GM12892 (cell line): ENCODE measurements at regions not wholly inside any gene's neighbourhood (a gene's known extent, or its start where the extent isn't known, plus 50 kb on each side); places are given as distances from the start of the nearest gene placed in this dataset.

Experiments used
- POLR2A ChIP-seq: IDR thresholded peaks from 2 replicates; pipeline ENCODE4 v1.6.1; 2011; ENCODE audit warnings: low read depth, low read length, control low read depth
- POLR2AphosphoS5 ChIP-seq: IDR thresholded peaks from 2 replicates; pipeline ENCODE4 v1.6.1; 2011; ENCODE audit warnings: low read depth, low read length, control low read depth

DNA sequence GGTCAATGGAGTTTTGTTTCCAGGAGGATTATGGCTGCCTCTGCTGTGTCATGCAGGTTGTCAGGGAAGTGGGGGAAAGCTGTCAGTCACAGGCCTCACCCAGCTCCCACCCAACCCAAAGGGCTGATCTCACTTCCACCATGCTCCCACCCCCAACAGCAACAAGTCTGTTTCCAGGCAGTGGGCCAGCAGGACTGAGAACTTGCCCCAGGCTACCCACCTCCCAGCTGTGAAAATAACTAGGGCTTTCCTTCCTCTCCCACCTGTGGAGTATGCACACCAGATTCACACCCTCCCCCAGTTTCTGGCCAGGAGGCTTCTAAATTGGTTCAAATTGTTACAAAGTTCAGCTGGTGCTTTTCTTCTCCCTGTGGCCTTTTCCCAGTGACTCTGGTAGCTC lies 95.6 kb upstream of the ACVR1 start:
- TF ChIP-seq POLR2A (no peak), POLR2AphosphoS5 (no peak)
